ENCODE measurements at regions not wholly inside any gene's neighbourhood (a gene's known extent, or its start where the extent isn't known, plus 50 kb on each side); places are given as distances from the start of the nearest gene placed in this dataset.
"Not testable (repeated sequence)": the region's sequence is repeated elsewhere in the genome, so short reads cannot be mapped to it uniquely, and the experiment has no call there.

GRCh38 chr15:39415634-39416033 lies 165.2 kb upstream of the THBS1 start:
- no peak for DNase-seq

GRCh38 chr15:39416258-39416657 lies 164.6 kb upstream of the THBS1 start:
- DNase-seq, result no peak

- no peak for DNase-seq
Observed at GRCh38 chr15:39417366-39418134, 163.3 kb upstream of the THBS1 start.

- no peak for DNase-seq
Observed at GRCh38 chr15:39419651-39420050, 161.2 kb upstream of the THBS1 start.

- peak; percentile 69 for DNase-seq
Observed at GRCh38 chr15:39420123-39420852, 160.6 kb upstream of the THBS1 start.

GRCh38 chr15:39420853-39421192 lies 160.1 kb upstream of the THBS1 start:
- not testable (repeated sequence) for DNase-seq

- no peak for DNase-seq
Observed at GRCh38 chr15:39426552-39427532, 154.0 kb upstream of the THBS1 start.

GRCh38 chr15:39427705-39428104 lies 153.2 kb upstream of the THBS1 start:
- no peak for DNase-seq

GRCh38 chr15:39429898-39430357 lies 151.0 kb upstream of the THBS1 start:
- no peak for DNase-seq

- DNase-seq, result no peak
Observed at GRCh38 chr15:39430389-39430788, 150.5 kb upstream of the THBS1 start.

- no peak for DNase-seq
Observed at GRCh38 chr15:39431376-39431775, 149.5 kb upstream of the THBS1 start.

GRCh38 chr15:39432026-39432425 lies 148.9 kb upstream of the THBS1 start:
- no peak for DNase-seq

GRCh38 chr15:39432912-39433348 lies 147.9 kb upstream of the THBS1 start:
- no peak for DNase-seq

GRCh38 chr15:39433376-39433775 lies 147.5 kb upstream of the THBS1 start:
- DNase-seq, result no peak

- DNase-seq, result no peak
Observed at GRCh38 chr15:39434163-39434562, 146.7 kb upstream of the THBS1 start.

- no peak for DNase-seq
Observed at GRCh38 chr15:39434751-39435238, 146.1 kb upstream of the THBS1 start.

GRCh38 chr15:39435244-39435643 lies 145.6 kb upstream of the THBS1 start:
- no peak for DNase-seq

- no peak for DNase-seq
Observed at GRCh38 chr15:39438260-39438659, 142.6 kb upstream of the THBS1 start.

GRCh38 chr15:39438799-39439592 lies 141.9 kb upstream of the THBS1 start:
- peak; percentile 43 for DNase-seq

- no peak for DNase-seq
Observed at GRCh38 chr15:39442898-39443297, 138.0 kb upstream of the THBS1 start.

- DNase-seq, result no peak
Observed at GRCh38 chr15:39443659-39444219, 137.1 kb upstream of the THBS1 start.

All from NCI-H2171 treated with DMSO at 0.1 percent for 48 hours (cell line).